ENCODE measurements at regions not wholly inside any gene's neighbourhood (a gene's known extent, or its start where the extent isn't known, plus 50 kb on each side); places are given as distances from the start of the nearest gene placed in this dataset.
"Not testable (repeated sequence)": the region's sequence is repeated elsewhere in the genome, so short reads cannot be mapped to it uniquely, and the experiment has no call there.

GRCh38 chr11:90770007-90770406 is 547.2 kb upstream of the CHORDC1 start:
- no peak for DNase-seq (ENCODE audit: low spot score)

- no peak for DNase-seq (ENCODE audit: low spot score)
Observed at GRCh38 chr11:90766121-90766520, 543.3 kb upstream of the CHORDC1 start.

- DNase-seq (ENCODE audit: low spot score), result no peak
Observed at GRCh38 chr11:90764691-90765090, 541.8 kb upstream of the CHORDC1 start.

GRCh38 chr11:90757849-90758494 is 535.1 kb upstream of the CHORDC1 start:
- no peak for DNase-seq (ENCODE audit: low spot score)

GRCh38 chr11:90756617-90757016 is 533.8 kb upstream of the CHORDC1 start:
- DNase-seq (ENCODE audit: low spot score), result no peak

- DNase-seq (ENCODE audit: low spot score), result no peak
Observed at GRCh38 chr11:90753546-90753945, 530.7 kb upstream of the CHORDC1 start.

GRCh38 chr11:90747057-90747456 is 524.2 kb upstream of the CHORDC1 start:
- no peak for DNase-seq (ENCODE audit: low spot score)

- no peak for DNase-seq (ENCODE audit: low spot score)
Observed at GRCh38 chr11:90744169-90744568, 521.3 kb upstream of the CHORDC1 start.

GRCh38 chr11:90738799-90739198 is 516.0 kb upstream of the CHORDC1 start:
- no peak for DNase-seq (ENCODE audit: low spot score)

- no peak for DNase-seq (ENCODE audit: low spot score)
Observed at GRCh38 chr11:90737444-90738050, 514.7 kb upstream of the CHORDC1 start.

GRCh38 chr11:90732486-90732885 is 509.6 kb upstream of the CHORDC1 start:
- DNase-seq (ENCODE audit: low spot score), result no peak

GRCh38 chr11:90723475-90723874 is 500.6 kb upstream of the CHORDC1 start:
- no peak for DNase-seq (ENCODE audit: low spot score)

- no peak for DNase-seq (ENCODE audit: low spot score)
Observed at GRCh38 chr11:90722552-90723190, 499.8 kb upstream of the CHORDC1 start.

- DNase-seq (ENCODE audit: low spot score), result no peak
Observed at GRCh38 chr11:90717522-90717921, 494.7 kb upstream of the CHORDC1 start.

GRCh38 chr11:90705661-90706060 is 482.8 kb upstream of the CHORDC1 start:
- no peak for DNase-seq (ENCODE audit: low spot score)

- no peak for DNase-seq (ENCODE audit: low spot score)
Observed at GRCh38 chr11:90704510-90704909, 481.7 kb upstream of the CHORDC1 start.

GRCh38 chr11:90701716-90702115 is 478.9 kb upstream of the CHORDC1 start:
- no peak for DNase-seq (ENCODE audit: low spot score)

- DNase-seq (ENCODE audit: low spot score), result no peak
Observed at GRCh38 chr11:90700789-90701439, 478.1 kb upstream of the CHORDC1 start.

- DNase-seq (ENCODE audit: low spot score), result no peak
Observed at GRCh38 chr11:90699791-90700400, 477.0 kb upstream of the CHORDC1 start.

GRCh38 chr11:90698238-90698637 is 475.4 kb upstream of the CHORDC1 start:
- DNase-seq (ENCODE audit: low spot score), result no peak

- DNase-seq (ENCODE audit: low spot score), result not testable (repeated sequence)
Observed at GRCh38 chr11:90675496-90675895, 452.6 kb upstream of the CHORDC1 start.

GRCh38 chr11:90669094-90669493 is 446.2 kb upstream of the CHORDC1 start:
- no peak for DNase-seq (ENCODE audit: low spot score)

- DNase-seq (ENCODE audit: low spot score), result no peak
Observed at GRCh38 chr11:90668502-90668901, 445.7 kb upstream of the CHORDC1 start.
